Neural cell (in vitro differentiated cells): ENCODE measurements at regions not wholly inside any gene's neighbourhood (a gene's known extent, or its start where the extent isn't known, plus 50 kb on each side); places are given as distances from the start of the nearest gene placed in this dataset.

ENCODE experiments used
- H2AFZ ChIP-seq: fragments of 200-600, 300-800 bp; sonication (generic), shearing (Covaris generic); 2 replicates; pipeline ENCODE4 v1.6.0; 2014; ENCODE audit warnings: low read depth, mild to moderate bottlenecking, antibody characterized with exemption, low read length, moderate library complexity
- H3F3A ChIP-seq: fragments of 200-600 bp; shearing (Covaris generic); 2 replicates; pipeline ENCODE4 v1.6.1; 2016; ENCODE audit warnings: mild to moderate bottlenecking, moderate library complexity, mixed read lengths, antibody characterized with exemption, low read length; ENCODE audit not compliant: insufficient read depth, poor library complexity, severe bottlenecking
- H3K27ac ChIP-seq: fragments of 200-600, 300-800 bp; sonication (generic), shearing (Covaris generic); 2 replicates; pipeline ENCODE4 v1.5.1; 2014; ENCODE audit warnings: mild to moderate bottlenecking, low read length, moderate library complexity
- H3K27me3 ChIP-seq: fragments of 300-800, 200-600 bp; sonication (generic), shearing (Covaris generic); 2 replicates; pipeline ENCODE4 v1.6.0; 2014; ENCODE audit warnings: mild to moderate bottlenecking, low read depth, low read length, moderate library complexity; ENCODE audit not compliant: insufficient read depth
- H3K36me3 ChIP-seq: fragments of 300-800, 200-600 bp; sonication (generic), shearing (Covaris generic); 2 replicates; pipeline ENCODE4 v1.5.1; 2014; ENCODE audit warnings: mild to moderate bottlenecking, antibody characterized with exemption, low read length, moderate library complexity; ENCODE audit not compliant: insufficient read depth
- H3K4me2 ChIP-seq: fragments of 300-800, 200-600 bp; sonication (generic), shearing (Covaris generic); 2 replicates; pipeline ENCODE4 v1.6.0; 2014; ENCODE audit warnings: mild to moderate bottlenecking, low read length
- H3K4me3 ChIP-seq: fragments of 300-800, 200-600 bp; sonication (generic), shearing (Covaris generic); 2 replicates; pipeline ENCODE4 v1.5.1; 2014; ENCODE audit warnings: mild to moderate bottlenecking, low read length, moderate library complexity
- H3K79me2 ChIP-seq: fragments of 200-600 bp; shearing (Covaris generic); replicated peaks from 2 replicates; pipeline ENCODE4 v1.6.0; 2014; ENCODE audit warnings: mild to moderate bottlenecking, low read length, moderate library complexity; ENCODE audit not compliant: insufficient read depth
- H3K9ac ChIP-seq: fragments of 300-800, 200-600 bp; sonication (generic), shearing (Covaris generic); 2 replicates; pipeline ENCODE4 v1.6.1; 2016; ENCODE audit warnings: mild to moderate bottlenecking, low read length, mixed read lengths
- H3K9me2 ChIP-seq: fragments of 200-600 bp; shearing (Covaris generic); 2 replicates; pipeline ENCODE4 v1.6.1; 2016; ENCODE audit warnings: mild to moderate bottlenecking, low read length, mixed read lengths; ENCODE audit not compliant: insufficient read depth
- H3K9me3 ChIP-seq: fragments of 200-600, 300-800 bp; sonication (generic), shearing (Covaris generic); 2 replicates; pipeline ENCODE4 v1.6.1; 2016; ENCODE audit warnings: mild to moderate bottlenecking, mixed run types, low read length, moderate library complexity, mixed read lengths
- H4K20me1 ChIP-seq: fragments of 200-600 bp; shearing (Covaris generic); 2 replicates; pipeline ENCODE4 v1.6.1; 2016; ENCODE audit warnings: mild to moderate bottlenecking, mixed run types; ENCODE audit not compliant: insufficient read depth
- EP300 ChIP-seq: fragments of 450-650 bp; conservative IDR thresholded peaks from 2 replicates; pipeline ENCODE4 v1.6.1; 2014; ENCODE audit warnings: antibody characterized with exemption, mild to moderate bottlenecking, moderate library complexity; ENCODE audit not compliant: poor library complexity, severe bottlenecking
- MXI1 ChIP-seq: fragments of 450-650 bp; conservative IDR thresholded peaks from 2 replicates; pipeline ENCODE4 v1.6.1; 2014; ENCODE audit warnings: antibody characterized with exemption, mild to moderate bottlenecking; ENCODE audit not compliant: poor library complexity, severe bottlenecking
- POLR2AphosphoS5 ChIP-seq: IDR thresholded peaks from 2 replicates; pipeline ENCODE4 v1.6.1; 2012
- RAD21 ChIP-seq: fragments of 450-650 bp; conservative IDR thresholded peaks from 2 replicates; pipeline ENCODE4 v1.6.1; 2014; ENCODE audit warnings: antibody characterized with exemption, mild to moderate bottlenecking, moderate library complexity
- REST ChIP-seq: IDR thresholded peaks from 2 replicates; pipeline ENCODE4 v1.6.1; 2012; ENCODE audit warnings: borderline replicate concordance
- SMC3 ChIP-seq: fragments of 450-650 bp; conservative IDR thresholded peaks from 2 replicates; pipeline ENCODE4 v1.6.1; 2014; ENCODE audit warnings: antibody characterized with exemption, mild to moderate bottlenecking, moderate library complexity; ENCODE audit not compliant: poor library complexity
- TF ChIP-seq, protein P1 (sequence below): fragments of 450-650 bp; IDR thresholded peaks from 2 replicates; pipeline ENCODE4 v1.5.1; 2014; ENCODE audit warnings: antibody characterized with exemption, mild to moderate bottlenecking, moderate library complexity; ENCODE audit not compliant: poor library complexity, severe bottlenecking

GRCh38 chr13:29917650-29918049 is 67.2 kb upstream of the UBL3 start:
- H3K79me2 ChIP-seq, result no peaks in the 10 kb centered on the region
- no peaks in the 10 kb centered on the region for H3K36me3 ChIP-seq
- TF ChIP-seq RAD21, result peak; percentile 11
- TF ChIP-seq, protein P1, sequence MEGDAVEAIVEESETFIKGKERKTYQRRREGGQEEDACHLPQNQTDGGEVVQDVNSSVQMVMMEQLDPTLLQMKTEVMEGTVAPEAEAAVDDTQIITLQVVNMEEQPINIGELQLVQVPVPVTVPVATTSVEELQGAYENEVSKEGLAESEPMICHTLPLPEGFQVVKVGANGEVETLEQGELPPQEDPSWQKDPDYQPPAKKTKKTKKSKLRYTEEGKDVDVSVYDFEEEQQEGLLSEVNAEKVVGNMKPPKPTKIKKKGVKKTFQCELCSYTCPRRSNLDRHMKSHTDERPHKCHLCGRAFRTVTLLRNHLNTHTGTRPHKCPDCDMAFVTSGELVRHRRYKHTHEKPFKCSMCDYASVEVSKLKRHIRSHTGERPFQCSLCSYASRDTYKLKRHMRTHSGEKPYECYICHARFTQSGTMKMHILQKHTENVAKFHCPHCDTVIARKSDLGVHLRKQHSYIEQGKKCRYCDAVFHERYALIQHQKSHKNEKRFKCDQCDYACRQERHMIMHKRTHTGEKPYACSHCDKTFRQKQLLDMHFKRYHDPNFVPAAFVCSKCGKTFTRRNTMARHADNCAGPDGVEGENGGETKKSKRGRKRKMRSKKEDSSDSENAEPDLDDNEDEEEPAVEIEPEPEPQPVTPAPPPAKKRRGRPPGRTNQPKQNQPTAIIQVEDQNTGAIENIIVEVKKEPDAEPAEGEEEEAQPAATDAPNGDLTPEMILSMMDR, result no peak
- peak; percentile 38 for TF ChIP-seq EP300
- no peak overlapping the region for H3K4me3 ChIP-seq
- no peaks in the 10 kb centered on the region for H3K27me3 ChIP-seq
- H3K4me2 ChIP-seq, result no peak overlapping the region
- peak overlapping the region; percentile 65 for H2AFZ ChIP-seq
- H4K20me1 ChIP-seq, result no peaks in the 10 kb centered on the region
- peak overlapping the region; percentile 65 for H3K27ac ChIP-seq
- H3K9ac ChIP-seq, result peak overlapping the region; percentile 18
- H3K9me3 ChIP-seq, result no peaks in the 10 kb centered on the region
- no peaks in the 10 kb centered on the region for H3F3A ChIP-seq
- H3K9me2 ChIP-seq, result no peaks in the 10 kb centered on the region

- H2AFZ ChIP-seq, result no peak overlapping the region
- no peaks in the 10 kb centered on the region for H3K36me3 ChIP-seq
- H4K20me1 ChIP-seq, result no peaks in the 10 kb centered on the region
- no peaks in the 10 kb centered on the region for H3K9me3 ChIP-seq
- TF ChIP-seq REST (no peak), MXI1 (no peak), SMC3 (no peak), POLR2AphosphoS5 (no peak), RAD21 (no peak), EP300 (no peak)
- TF ChIP-seq, protein P1, result no peak
- H3K4me3 ChIP-seq, result no peak overlapping the region
- H3F3A ChIP-seq, result no peaks in the 10 kb centered on the region
- no peak overlapping the region for H3K4me2 ChIP-seq
- H3K27ac ChIP-seq, result peak overlapping the region; percentile 40
- no peaks in the 10 kb centered on the region for H3K9me2 ChIP-seq
- H3K79me2 ChIP-seq, result no peaks in the 10 kb centered on the region
- no peak overlapping the region for H3K9ac ChIP-seq
- no peaks in the 10 kb centered on the region for H3K27me3 ChIP-seq
Observed at GRCh38 chr13:29914581-29914980, 64.2 kb upstream of the UBL3 start.
